Glomerular visceral epithelial cell (primary cell): ENCODE measurements at regions not wholly inside any gene's neighbourhood (a gene's known extent, or its start where the extent isn't known, plus 50 kb on each side); places are given as distances from the start of the nearest gene placed in this dataset.
"Not testable (repeated sequence)": the region's sequence is repeated elsewhere in the genome, so short reads cannot be mapped to it uniquely, and the experiment has no call there.

ENCODE experiments used
- DNase-seq: peaks from one replicate; pipeline ENCODE4 v3.0.0-alpha.2; 2016; ENCODE audit errors: extremely low spot score

GRCh38 chr7:12004581-12004980 lies 172.6 kb upstream of the THSD7A start:
- no peak for DNase-seq

GRCh38 chr7:12007576-12007975 lies 175.6 kb upstream of the THSD7A start:
- DNase-seq = no peak

- no peak for DNase-seq
Observed at GRCh38 chr7:12013983-12014382, 182.0 kb upstream of the THSD7A start.

- no peak for DNase-seq
Observed at GRCh38 chr7:12016439-12016838, 184.4 kb upstream of the THSD7A start.

GRCh38 chr7:12017046-12017445 lies 185.0 kb upstream of the THSD7A start:
- no peak for DNase-seq

GRCh38 chr7:12022011-12022410 lies 189.1 kb upstream of the TMEM106B start:
- DNase-seq = not testable (repeated sequence)

GRCh38 chr7:12025246-12025645 lies 185.8 kb upstream of the TMEM106B start:
- no peak for DNase-seq

- peak; percentile 31 for DNase-seq
Observed at GRCh38 chr7:12028508-12028907, 182.6 kb upstream of the TMEM106B start.

- peak; percentile 11 for DNase-seq
Observed at GRCh38 chr7:12030116-12030515, 181.0 kb upstream of the TMEM106B start.

GRCh38 chr7:12031186-12031585 lies 179.9 kb upstream of the TMEM106B start:
- peak; percentile 4 for DNase-seq

GRCh38 chr7:12031638-12032037 lies 179.5 kb upstream of the TMEM106B start:
- peak; percentile 73 for DNase-seq

GRCh38 chr7:12032146-12032545 lies 178.9 kb upstream of the TMEM106B start:
- peak; percentile 26 for DNase-seq

- not testable (repeated sequence) for DNase-seq
Observed at GRCh38 chr7:12043457-12043856, 167.6 kb upstream of the TMEM106B start.

GRCh38 chr7:12052211-12052610 lies 158.9 kb upstream of the TMEM106B start:
- DNase-seq = no peak

GRCh38 chr7:12053561-12053960 lies 157.5 kb upstream of the TMEM106B start:
- no peak for DNase-seq

GRCh38 chr7:12054830-12055229 lies 156.3 kb upstream of the TMEM106B start:
- no peak for DNase-seq

GRCh38 chr7:12056381-12056780 lies 154.7 kb upstream of the TMEM106B start:
- no peak for DNase-seq

GRCh38 chr7:12056977-12057376 lies 154.1 kb upstream of the TMEM106B start:
- no peak for DNase-seq

- no peak for DNase-seq
Observed at GRCh38 chr7:12062062-12062461, 149.0 kb upstream of the TMEM106B start.

GRCh38 chr7:12064586-12065127 lies 146.4 kb upstream of the TMEM106B start:
- no peak for DNase-seq

GRCh38 chr7:12066004-12066403 lies 145.1 kb upstream of the TMEM106B start:
- DNase-seq = no peak

- no peak for DNase-seq
Observed at GRCh38 chr7:12066521-12066920, 144.6 kb upstream of the TMEM106B start.

GRCh38 chr7:12067156-12067831 lies 143.8 kb upstream of the TMEM106B start:
- DNase-seq = peak; percentile 48

GRCh38 chr7:12069757-12070156 lies 141.3 kb upstream of the TMEM106B start:
- no peak for DNase-seq
